GM18517 (cell line): ENCODE measurements at regions not wholly inside any gene's neighbourhood (a gene's known extent, or its start where the extent isn't known, plus 50 kb on each side); places are given as distances from the start of the nearest gene placed in this dataset.
"Not testable (repeated sequence)": the region's sequence is repeated elsewhere in the genome, so short reads cannot be mapped to it uniquely, and the experiment has no call there.

ENCODE experiments used
- ATAC-seq: cut with Tn5 transposase; IDR thresholded peaks from one replicate; pipeline ENCODE4 v1.9.1; 2021; ENCODE audit warnings: mild to moderate bottlenecking, moderate library complexity; ENCODE audit not compliant: unreplicated experiment

DNA sequence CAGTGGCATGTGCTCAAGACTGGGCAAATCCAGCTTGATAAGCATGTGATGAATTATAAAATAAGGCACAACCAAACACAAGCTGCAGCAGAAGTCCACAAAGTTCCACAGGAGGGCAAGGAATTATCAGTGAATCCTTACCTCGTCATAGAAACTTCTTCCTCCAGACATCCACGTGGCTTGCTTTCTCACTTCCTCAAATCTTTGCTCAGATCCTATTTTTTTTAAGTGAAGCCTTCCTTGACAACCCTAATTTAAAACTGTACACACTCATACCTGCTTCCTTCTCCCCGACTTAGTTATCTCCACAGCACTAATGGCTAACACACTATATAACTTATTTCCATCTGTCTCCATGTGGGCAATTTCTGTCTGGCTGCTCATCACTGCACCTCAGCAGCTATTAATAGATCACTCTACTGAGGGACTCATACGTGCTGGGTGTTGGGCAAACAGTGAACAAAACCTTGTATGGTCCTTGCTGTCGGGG is 320.7 kb downstream of the KLF13 start:
- not testable (repeated sequence) for ATAC-seq

GRCh38 chr15:31649634-31650033 is 323.0 kb downstream of the KLF13 start:
- ATAC-seq: not testable (repeated sequence)

- not testable (repeated sequence) for ATAC-seq
Measured at GRCh38 chr15:31650055-31650701, 323.5 kb downstream of the KLF13 start.

DNA sequence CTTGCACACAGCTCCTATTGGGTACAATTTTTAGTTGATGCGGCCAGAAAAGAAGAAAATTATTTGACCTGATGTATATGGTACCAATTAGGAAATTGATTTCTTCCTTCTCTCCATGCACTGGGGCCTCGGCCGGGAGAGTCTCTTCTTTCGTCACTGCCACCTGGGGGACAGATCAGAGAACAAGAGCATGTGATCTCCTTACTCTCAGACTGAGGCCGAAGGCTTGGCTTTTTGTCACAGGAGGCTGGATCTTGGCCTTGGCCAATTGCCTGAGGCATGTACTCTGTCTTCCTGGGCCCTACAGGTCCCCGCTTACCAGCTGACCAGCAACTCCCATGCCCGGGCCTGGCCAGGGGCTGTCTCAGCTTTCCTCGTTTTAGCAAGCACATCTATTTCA is 330.3 kb downstream of the KLF13 start:
- not testable (repeated sequence) for ATAC-seq

GRCh38 chr15:31660816-31661215 is 334.2 kb downstream of the KLF13 start:
- no peak for ATAC-seq

DNA sequence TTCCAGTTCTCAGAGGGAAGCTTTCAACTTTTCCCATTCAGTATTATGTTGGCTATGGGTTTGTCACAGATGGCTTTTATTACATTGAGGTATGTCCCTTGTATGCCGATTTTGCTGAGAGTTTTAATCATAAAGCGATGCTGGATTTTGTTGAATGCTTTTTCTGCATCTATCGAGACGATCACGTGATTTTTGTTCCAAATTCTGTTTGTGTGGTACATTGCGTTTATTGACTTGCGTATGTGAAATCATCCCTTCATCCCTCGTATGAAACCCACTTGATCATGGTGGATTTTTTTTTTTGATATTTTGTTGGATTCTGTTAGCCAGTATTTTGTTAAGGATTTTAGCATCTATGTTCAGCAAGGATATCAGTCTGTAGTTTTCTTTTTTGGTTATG is 339.1 kb downstream of the KLF13 start:
- ATAC-seq: not testable (repeated sequence)

GRCh38 chr15:31669158-31669908 is 342.7 kb downstream of the KLF13 start:
- not testable (repeated sequence) for ATAC-seq

DNA sequence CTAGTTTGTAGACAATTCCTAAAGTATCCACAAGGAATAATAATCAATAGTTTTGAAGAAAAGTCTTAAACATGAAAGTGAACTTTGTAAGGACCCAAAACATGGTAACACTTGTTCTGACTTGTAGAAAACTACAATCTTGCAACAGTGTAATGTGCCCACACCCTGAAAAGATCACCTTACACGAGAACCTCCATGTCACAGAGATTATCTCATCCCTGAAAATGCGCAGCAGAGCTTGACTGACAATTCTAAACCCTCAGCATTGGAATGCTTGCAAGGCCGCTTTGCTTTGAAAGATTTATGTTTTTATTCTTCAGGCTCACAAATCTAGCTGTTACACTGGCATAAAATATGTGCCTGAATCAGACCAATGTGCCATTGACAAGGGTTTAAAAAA is 346.6 kb downstream of the KLF13 start:
- ATAC-seq: not testable (repeated sequence)

- not testable (repeated sequence) for ATAC-seq
Measured at GRCh38 chr15:31681529-31682259, 348.6 kb upstream of the CHRNA7 start.

DNA sequence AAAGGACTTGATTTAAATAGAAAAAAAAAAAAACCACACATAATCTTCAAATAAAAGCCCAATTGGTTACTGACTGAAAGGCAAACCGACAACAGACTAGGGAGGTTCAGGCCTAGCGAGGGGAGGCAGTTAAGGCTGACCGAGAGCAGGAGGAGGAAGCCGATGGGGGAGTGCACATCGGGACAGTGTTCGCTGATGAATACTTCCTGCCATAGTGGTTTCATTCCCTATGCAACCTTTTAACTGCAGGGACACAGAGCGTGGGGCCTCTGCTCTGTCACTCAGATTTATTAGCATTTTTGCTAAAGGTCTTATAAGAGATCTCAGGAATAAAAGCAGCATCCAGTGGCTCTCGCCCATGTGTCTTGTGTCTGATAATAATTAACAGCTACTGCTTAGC is 343.2 kb upstream of the CHRNA7 start:
- not testable (repeated sequence) for ATAC-seq

- ATAC-seq: not testable (repeated sequence)
Measured at GRCh38 chr15:31696509-31696908, 333.8 kb upstream of the CHRNA7 start.

GRCh38 chr15:31705076-31705678 is 325.1 kb upstream of the CHRNA7 start:
- not testable (repeated sequence) for ATAC-seq

DNA sequence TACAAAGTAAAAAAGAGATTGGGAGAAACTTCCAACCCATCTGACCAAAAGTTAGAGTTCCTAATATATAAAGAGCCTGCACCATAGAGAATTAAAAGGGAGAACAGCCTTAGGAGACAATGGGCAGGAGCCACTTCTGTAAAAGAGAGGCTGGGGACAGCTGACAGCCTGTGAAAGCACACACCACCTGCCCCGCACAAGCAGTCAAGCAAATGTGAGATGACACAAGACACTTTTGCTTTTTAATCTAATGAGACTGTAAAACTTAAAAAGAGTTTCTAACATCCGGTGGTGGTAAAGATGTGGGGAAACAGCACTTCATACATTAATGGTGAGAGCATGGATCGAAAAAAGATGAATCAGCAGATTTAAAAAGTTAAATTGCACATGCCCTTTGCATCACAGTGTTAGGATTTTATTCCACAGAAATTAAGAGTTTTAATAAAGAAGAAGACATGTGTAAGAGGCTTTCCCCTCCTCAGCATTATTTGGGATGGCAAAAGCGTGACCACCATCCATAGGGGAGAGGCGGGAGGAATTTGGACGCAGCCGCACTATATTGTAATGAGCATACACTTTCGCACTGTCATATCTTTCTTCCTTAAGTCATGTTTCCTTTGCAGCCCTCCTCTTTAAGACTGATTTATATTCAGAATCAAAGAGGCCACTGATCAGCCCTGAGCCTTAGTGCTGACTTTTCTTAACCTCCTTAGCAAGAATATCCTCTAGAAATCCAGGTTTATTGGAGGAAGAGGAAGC is 322.2 kb upstream of the CHRNA7 start:
- ATAC-seq: peak; percentile 62

- ATAC-seq: peak; percentile 72
Measured at GRCh38 chr15:31708703-31709327, 321.5 kb upstream of the CHRNA7 start.

- not testable (repeated sequence) for ATAC-seq
Measured at GRCh38 chr15:31709479-31709878, 320.8 kb upstream of the CHRNA7 start.

- not testable (repeated sequence) for ATAC-seq
Measured at GRCh38 chr15:31710806-31711205, 319.5 kb upstream of the CHRNA7 start.

GRCh38 chr15:31715208-31715607 is 315.1 kb upstream of the CHRNA7 start:
- not testable (repeated sequence) for ATAC-seq

DNA sequence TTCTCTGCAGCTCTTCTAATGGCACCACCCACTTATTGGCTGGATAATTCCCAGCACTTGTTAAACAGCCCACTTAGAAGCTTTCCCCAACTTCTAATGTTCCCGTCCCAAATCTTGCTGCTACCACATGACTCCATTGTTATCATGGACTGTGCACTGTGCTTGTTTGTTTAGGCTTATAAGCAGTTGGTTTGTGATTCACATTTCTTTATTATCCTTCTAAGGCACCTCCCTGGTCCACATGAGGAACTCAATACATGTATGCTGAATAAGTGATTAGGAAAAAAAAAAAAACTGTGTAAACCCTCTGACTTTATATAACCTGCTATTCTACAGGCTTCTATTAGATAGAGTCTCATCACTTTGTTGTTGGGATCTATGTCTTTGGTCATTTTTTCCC is 311.7 kb upstream of the CHRNA7 start:
- ATAC-seq: not testable (repeated sequence)

GRCh38 chr15:31719396-31720022 is 310.8 kb upstream of the CHRNA7 start:
- not testable (repeated sequence) for ATAC-seq
